GM19455 (cell line): ENCODE measurements at regions not wholly inside any gene's neighbourhood (a gene's known extent, or its start where the extent isn't known, plus 50 kb on each side); places are given as distances from the start of the nearest gene placed in this dataset.
"Not testable (repeated sequence)": the region's sequence is repeated elsewhere in the genome, so short reads cannot be mapped to it uniquely, and the experiment has no call there.

ENCODE experiments used
- ATAC-seq: cut with Tn5 transposase; IDR thresholded peaks from one replicate; pipeline ENCODE4 v1.9.1; 2021; ENCODE audit not compliant: unreplicated experiment

GRCh38 chr2:155600296-155600695 lies 732.2 kb downstream of the NR4A2 start:
- ATAC-seq, result no peak

GRCh38 chr2:155599834-155600233 lies 732.7 kb downstream of the NR4A2 start:
- no peak for ATAC-seq

- ATAC-seq, result no peak
Observed at GRCh38 chr2:155583674-155584195, 748.8 kb downstream of the NR4A2 start.

- no peak for ATAC-seq
Observed at GRCh38 chr2:155574941-155575340, 757.6 kb downstream of the NR4A2 start.

GRCh38 chr2:155547571-155547970 lies 785.0 kb downstream of the NR4A2 start:
- ATAC-seq, result no peak

GRCh38 chr2:155546721-155547555 lies 785.6 kb downstream of the NR4A2 start:
- ATAC-seq, result no peak

- ATAC-seq, result not testable (repeated sequence)
Observed at GRCh38 chr2:155539028-155539427, 793.5 kb downstream of the NR4A2 start.

- no peak for ATAC-seq
Observed at GRCh38 chr2:155528034-155528433, 804.5 kb downstream of the NR4A2 start.

GRCh38 chr2:155525199-155525598 lies 807.3 kb downstream of the NR4A2 start:
- ATAC-seq, result no peak

- ATAC-seq, result no peak
Observed at GRCh38 chr2:155519529-155520130, 812.9 kb downstream of the NR4A2 start.

- no peak for ATAC-seq
Observed at GRCh38 chr2:155518094-155518493, 814.4 kb downstream of the NR4A2 start.

GRCh38 chr2:155517362-155517761 lies 815.2 kb downstream of the NR4A2 start:
- no peak for ATAC-seq

- ATAC-seq, result no peak
Observed at GRCh38 chr2:155513248-155513647, 814.8 kb downstream of the KCNJ3 start.

- ATAC-seq, result no peak
Observed at GRCh38 chr2:155502766-155503165, 804.3 kb downstream of the KCNJ3 start.

- no peak for ATAC-seq
Observed at GRCh38 chr2:155498106-155498505, 799.6 kb downstream of the KCNJ3 start.

GRCh38 chr2:155494744-155495143 lies 796.2 kb downstream of the KCNJ3 start:
- ATAC-seq, result no peak

- ATAC-seq, result no peak
Observed at GRCh38 chr2:155485141-155485842, 786.8 kb downstream of the KCNJ3 start.

GRCh38 chr2:155481141-155481540 lies 782.6 kb downstream of the KCNJ3 start:
- ATAC-seq, result no peak

- not testable (repeated sequence) for ATAC-seq
Observed at GRCh38 chr2:155472018-155472417, 773.5 kb downstream of the KCNJ3 start.

- no peak for ATAC-seq
Observed at GRCh38 chr2:155456222-155456621, 757.7 kb downstream of the KCNJ3 start.

GRCh38 chr2:155442755-155443372 lies 744.4 kb downstream of the KCNJ3 start:
- ATAC-seq, result no peak
